ENCODE measurements at regions not wholly inside any gene's neighbourhood (a gene's known extent, or its start where the extent isn't known, plus 50 kb on each side); places are given as distances from the start of the nearest gene placed in this dataset.

DNA sequence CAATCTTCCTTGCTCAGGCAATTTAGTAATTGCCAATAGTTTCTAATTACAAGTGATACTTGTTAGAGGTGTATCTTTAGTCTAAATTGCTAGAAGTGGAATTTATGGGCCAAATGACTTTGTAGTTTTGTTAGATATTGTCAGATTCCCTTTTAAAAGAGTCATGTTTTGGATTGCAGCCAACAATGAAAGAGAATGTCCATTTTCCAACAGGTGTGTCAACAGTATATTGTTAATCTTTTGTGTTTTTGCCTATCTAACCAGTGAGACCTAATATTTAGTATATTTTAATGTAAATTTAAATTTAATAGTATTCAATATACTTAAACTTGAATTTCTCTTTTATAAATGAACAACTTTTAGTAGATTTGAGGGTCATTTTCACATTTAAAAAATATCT lies 259.4 kb upstream of the ETAA1 start:
- no peaks in the 10 kb centered on the region for H3K27me3 ChIP-seq (ENCODE audit: control insufficient read depth in 2 of 2, insufficient read depth in 2 of 2, low read length in 2 of 2)
- intact Hi-C loops (cut with micrococcal nuclease) = no loop called here
- no peak overlapping the region for H3K4me3 ChIP-seq (ENCODE audit: low read length)
- H3K27ac ChIP-seq (ENCODE audit: low read depth, low read length) = no peak overlapping the region
- no peaks in the 10 kb centered on the region for H3K9me3 ChIP-seq (ENCODE audit: control insufficient read depth in 2 of 3, low read length in 3 of 3)
- DNase-seq = no peak
- Mint-ChIP-seq H3K4me3 (no peak overlapping the region), H3K36me3 (no peaks in the 10 kb centered on the region), H3K27ac (no peak overlapping the region), H3K4me1 (no peaks in the 10 kb centered on the region), H3K9me3 (peaks cover 0 to 9% (median 1%) of the 10 kb centered on the region in 11 donors), H3K27me3 (peaks cover 0 to 8% (median 0%) of the 10 kb centered on the region in 5 donors)
- CTCF ChIA-PET = no interaction called here
- no peak for ATAC-seq
- no peaks in the 10 kb centered on the region for H3K4me1 ChIP-seq (ENCODE audit: control insufficient read depth in 2 of 2, insufficient read depth in 2 of 2, low read length in 2 of 2)
- no peaks in the 10 kb centered on the region for H3K36me3 ChIP-seq (ENCODE audit: control insufficient read depth in 2 of 3, insufficient read depth in 3 of 3, low read length in 3 of 3)
- POLR2A ChIA-PET = no interaction called here

DNA sequence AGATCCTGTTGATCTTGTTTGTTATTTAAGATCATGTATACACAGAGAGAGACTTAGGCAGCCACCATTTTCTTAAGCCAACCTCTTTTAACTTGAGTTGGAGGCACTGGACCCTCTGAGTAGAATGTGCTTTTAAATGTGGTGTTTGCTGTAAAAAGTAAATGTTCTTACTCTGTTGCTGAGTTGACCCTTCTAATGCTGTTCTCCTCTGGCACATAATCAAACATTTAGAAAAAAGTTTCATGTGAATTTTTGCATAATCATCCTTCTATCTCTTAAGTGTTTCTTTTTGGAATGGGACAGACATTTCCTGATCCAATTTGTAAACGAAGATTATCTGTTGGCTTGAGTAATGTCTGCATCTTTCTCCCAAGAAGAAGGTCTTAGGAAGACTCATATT lies 255.1 kb upstream of the ETAA1 start:
- peaks cover 0 to 8% (median 6%) of the 10 kb centered on the region in 5 donors for H3K27me3 Mint-ChIP-seq
- ATAC-seq (no peak), DNase-seq (no peak)
- Histone ChIP-seq H3K4me1 (ENCODE audit: control insufficient read depth in 2 of 2, insufficient read depth in 2 of 2, low read length in 2 of 2) (no peaks in the 10 kb centered on the region), H3K9me3 (ENCODE audit: control insufficient read depth in 2 of 3, low read length in 3 of 3) (no peaks in the 10 kb centered on the region), H3K4me3 (ENCODE audit: low read length) (no peak overlapping the region), H3K27me3 (ENCODE audit: control insufficient read depth in 2 of 2, insufficient read depth in 2 of 2, low read length in 2 of 2) (no peaks in the 10 kb centered on the region), H3K27ac (ENCODE audit: low read depth, low read length) (no peak overlapping the region), H3K36me3 (ENCODE audit: control insufficient read depth in 2 of 3, insufficient read depth in 3 of 3, low read length in 3 of 3) (no peaks in the 10 kb centered on the region)
- no peaks in the 10 kb centered on the region for H3K4me1 Mint-ChIP-seq
- H3K4me3 Mint-ChIP-seq = no peak overlapping the region
- ChIA-PET CTCF (no interaction called here), POLR2A (no interaction called here)
- H3K27ac Mint-ChIP-seq = no peak overlapping the region
- intact Hi-C loops (cut with micrococcal nuclease) = no loop called here
- H3K36me3 Mint-ChIP-seq = no peaks in the 10 kb centered on the region
- peaks cover 0 to 4% (median 0%) of the 10 kb centered on the region in 11 donors for H3K9me3 Mint-ChIP-seq

GRCh38 chr2:67142741-67143140 lies 254.4 kb upstream of the ETAA1 start:
- no peaks in the 10 kb centered on the region for H3K27me3 ChIP-seq (ENCODE audit: control insufficient read depth in 2 of 2, insufficient read depth in 2 of 2, low read length in 2 of 2)
- CTCF ChIA-PET = no interaction called here
- Mint-ChIP-seq H3K27ac (no peak overlapping the region), H3K4me3 (no peak overlapping the region), H3K9me3 (peaks cover 0 to 4% (median under 1%) of the 10 kb centered on the region in 11 donors), H3K4me1 (no peaks in the 10 kb centered on the region), H3K36me3 (no peaks in the 10 kb centered on the region), H3K27me3 (peaks cover 0 to 8% (median 6%) of the 10 kb centered on the region in 5 donors)
- no peak for DNase-seq
- no peaks in the 10 kb centered on the region for H3K9me3 ChIP-seq (ENCODE audit: control insufficient read depth in 2 of 3, low read length in 3 of 3)
- POLR2A ChIA-PET = no interaction called here
- no peak for ATAC-seq
- H3K4me1 ChIP-seq (ENCODE audit: control insufficient read depth in 2 of 2, insufficient read depth in 2 of 2, low read length in 2 of 2) = no peaks in the 10 kb centered on the region
- intact Hi-C loops (cut with micrococcal nuclease) = no loop called here
- no peak overlapping the region for H3K4me3 ChIP-seq (ENCODE audit: low read length)
- no peak overlapping the region for H3K27ac ChIP-seq (ENCODE audit: low read depth, low read length)
- no peaks in the 10 kb centered on the region for H3K36me3 ChIP-seq (ENCODE audit: control insufficient read depth in 2 of 3, insufficient read depth in 3 of 3, low read length in 3 of 3)

GRCh38 chr2:67145851-67146250 lies 251.3 kb upstream of the ETAA1 start:
- Histone ChIP-seq H3K27ac (ENCODE audit: low read depth, low read length) (no peak overlapping the region), H3K36me3 (ENCODE audit: control insufficient read depth in 2 of 3, insufficient read depth in 3 of 3, low read length in 3 of 3) (no peaks in the 10 kb centered on the region), H3K27me3 (ENCODE audit: control insufficient read depth in 2 of 2, insufficient read depth in 2 of 2, low read length in 2 of 2) (no peaks in the 10 kb centered on the region), H3K4me3 (ENCODE audit: low read length) (no peak overlapping the region), H3K9me3 (ENCODE audit: control insufficient read depth in 2 of 3, low read length in 3 of 3) (no peaks in the 10 kb centered on the region), H3K4me1 (ENCODE audit: control insufficient read depth in 2 of 2, insufficient read depth in 2 of 2, low read length in 2 of 2) (no peaks in the 10 kb centered on the region)
- ChIA-PET POLR2A (no interaction called here), CTCF (no interaction called here)
- intact Hi-C loops (cut with micrococcal nuclease) = no loop called here
- Mint-ChIP-seq H3K9me3 (peaks cover 0 to 18% (median 5%) of the 10 kb centered on the region in 11 donors), H3K27me3 (peaks cover 0 to 6% (median 1%) of the 10 kb centered on the region in 5 donors), H3K36me3 (no peaks in the 10 kb centered on the region), H3K27ac (no peak overlapping the region), H3K4me1 (no peaks in the 10 kb centered on the region), H3K4me3 (no peak overlapping the region)
- ATAC-seq (no peak), DNase-seq (no peak)

DNA sequence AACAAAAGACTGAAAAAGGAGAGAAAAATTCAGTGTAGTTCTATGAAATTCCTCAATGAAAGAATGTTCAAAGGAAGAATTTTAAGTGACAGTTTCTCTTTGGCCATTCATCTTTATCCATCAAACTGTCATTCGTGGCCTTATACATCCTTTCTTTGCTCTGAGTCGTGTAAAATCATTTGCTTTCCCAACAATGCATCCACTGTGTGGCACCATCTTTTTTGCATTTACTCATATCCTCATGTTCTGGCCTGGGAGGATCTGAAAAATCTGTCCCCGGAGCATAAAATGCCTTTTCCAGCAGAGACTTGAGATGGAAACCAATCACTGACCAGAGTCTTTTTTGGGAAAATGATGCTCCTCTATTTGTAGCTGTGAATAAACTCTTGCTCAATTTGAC lies 240.3 kb upstream of the ETAA1 start:
- Histone ChIP-seq H3K4me1 (ENCODE audit: control insufficient read depth in 2 of 2, insufficient read depth in 2 of 2, low read length in 2 of 2) (no peaks in the 10 kb centered on the region), H3K36me3 (ENCODE audit: control insufficient read depth in 2 of 3, insufficient read depth in 3 of 3, low read length in 3 of 3) (no peaks in the 10 kb centered on the region), H3K4me3 (ENCODE audit: low read length) (no peak overlapping the region), H3K27me3 (ENCODE audit: control insufficient read depth in 2 of 2, insufficient read depth in 2 of 2, low read length in 2 of 2) (no peaks in the 10 kb centered on the region), H3K9me3 (ENCODE audit: control insufficient read depth in 2 of 3, low read length in 3 of 3) (no peaks in the 10 kb centered on the region), H3K27ac (ENCODE audit: low read depth, low read length) (no peak overlapping the region)
- ChIA-PET CTCF (no interaction called here), POLR2A (no interaction called here)
- intact Hi-C loops (cut with micrococcal nuclease) = no loop called here
- Mint-ChIP-seq H3K4me1 (no peaks in the 10 kb centered on the region), H3K9me3 (peaks cover 0 to 21% (median 5%) of the 10 kb centered on the region in 11 donors), H3K36me3 (no peaks in the 10 kb centered on the region), H3K4me3 (no peak overlapping the region), H3K27ac (no peak overlapping the region), H3K27me3 (no peaks in the 10 kb centered on the region)
- no peak for DNase-seq
- ATAC-seq = no peak

DNA sequence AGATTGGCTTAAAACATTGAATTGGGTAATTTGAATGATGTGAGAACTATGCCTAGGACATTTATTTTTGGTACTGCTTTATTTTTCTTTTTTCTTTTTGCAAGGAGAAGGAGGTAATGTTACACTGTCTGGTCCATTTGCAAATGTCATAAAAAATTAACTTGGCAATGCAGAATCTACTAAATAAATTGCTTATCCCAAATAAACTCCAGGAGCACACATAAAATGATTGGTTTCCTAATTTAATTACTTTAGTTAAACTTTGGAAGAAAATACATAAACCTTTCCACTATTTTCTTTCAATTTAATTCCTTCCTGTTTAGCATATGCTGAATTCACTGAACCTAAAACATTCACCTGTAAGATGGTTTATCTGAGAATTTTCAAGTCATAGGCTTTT lies 238.4 kb upstream of the ETAA1 start:
- no peak overlapping the region for H3K27ac ChIP-seq (ENCODE audit: low read depth, low read length)
- H3K36me3 ChIP-seq (ENCODE audit: control insufficient read depth in 2 of 3, insufficient read depth in 3 of 3, low read length in 3 of 3) = no peaks in the 10 kb centered on the region
- H3K4me3 ChIP-seq (ENCODE audit: low read length) = no peak overlapping the region
- no peaks in the 10 kb centered on the region for H3K4me1 ChIP-seq (ENCODE audit: control insufficient read depth in 2 of 2, insufficient read depth in 2 of 2, low read length in 2 of 2)
- no peak for DNase-seq
- Mint-ChIP-seq H3K36me3 (no peaks in the 10 kb centered on the region), H3K27ac (no peak overlapping the region), H3K4me1 (no peaks in the 10 kb centered on the region), H3K4me3 (no peak overlapping the region), H3K9me3 (peaks cover 0 to 13% (median 0%) of the 10 kb centered on the region in 11 donors), H3K27me3 (no peaks in the 10 kb centered on the region)
- intact Hi-C loops (cut with micrococcal nuclease) = no loop called here
- POLR2A ChIA-PET = no interaction called here
- no peaks in the 10 kb centered on the region for H3K27me3 ChIP-seq (ENCODE audit: control insufficient read depth in 2 of 2, insufficient read depth in 2 of 2, low read length in 2 of 2)
- no peak for ATAC-seq
- no peaks in the 10 kb centered on the region for H3K9me3 ChIP-seq (ENCODE audit: control insufficient read depth in 2 of 3, low read length in 3 of 3)
- CTCF ChIA-PET = no interaction called here

DNA sequence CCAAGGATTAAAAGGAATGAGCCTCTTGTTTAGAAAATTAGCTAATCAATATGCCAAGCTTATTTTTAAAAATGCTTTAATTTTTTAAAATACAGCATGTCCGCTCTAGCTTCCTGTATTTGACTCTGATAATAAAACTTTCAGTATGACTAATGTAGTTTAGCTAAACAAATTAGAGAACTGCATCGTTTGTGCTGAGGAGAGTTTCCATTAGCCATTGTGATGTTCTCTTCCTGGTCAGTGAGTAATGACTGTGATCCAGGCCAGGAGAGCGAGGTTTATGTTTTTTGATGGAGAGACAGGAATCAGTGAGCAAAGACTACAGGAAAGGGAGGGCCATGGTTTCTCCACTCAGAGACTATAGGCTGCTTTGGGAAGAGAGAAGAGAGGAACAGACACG lies 237.2 kb upstream of the ETAA1 start:
- Histone ChIP-seq H3K4me3 (ENCODE audit: low read length) (no peak overlapping the region), H3K4me1 (ENCODE audit: control insufficient read depth in 2 of 2, insufficient read depth in 2 of 2, low read length in 2 of 2) (no peaks in the 10 kb centered on the region), H3K27ac (ENCODE audit: low read depth, low read length) (no peak overlapping the region), H3K9me3 (ENCODE audit: control insufficient read depth in 2 of 3, low read length in 3 of 3) (no peaks in the 10 kb centered on the region), H3K27me3 (ENCODE audit: control insufficient read depth in 2 of 2, insufficient read depth in 2 of 2, low read length in 2 of 2) (no peaks in the 10 kb centered on the region), H3K36me3 (ENCODE audit: control insufficient read depth in 2 of 3, insufficient read depth in 3 of 3, low read length in 3 of 3) (no peaks in the 10 kb centered on the region)
- intact Hi-C loops (cut with micrococcal nuclease) = no loop called here
- Mint-ChIP-seq H3K4me1 (no peaks in the 10 kb centered on the region), H3K4me3 (no peak overlapping the region), H3K27ac (no peak overlapping the region), H3K27me3 (peaks cover 0 to 6% (median 0%) of the 10 kb centered on the region in 5 donors), H3K9me3 (peaks cover 0 to 13% (median 0%) of the 10 kb centered on the region in 11 donors), H3K36me3 (no peaks in the 10 kb centered on the region)
- no peak for DNase-seq
- ChIA-PET POLR2A (no interaction called here), CTCF (no interaction called here)
- no peak for ATAC-seq
